T-helper 17 cell (primary cell): ENCODE measurements at regions not wholly inside any gene's neighbourhood (a gene's known extent, or its start where the extent isn't known, plus 50 kb on each side); places are given as distances from the start of the nearest gene placed in this dataset.
"Not testable (repeated sequence)": the region's sequence is repeated elsewhere in the genome, so short reads cannot be mapped to it uniquely, and the experiment has no call there.

Source experiments
- ATAC-seq: fragments of 150-1000 bp; cut with Tn5 transposase; 2 replicates; pipeline ENCODE4 v1.10.0; 2021; ENCODE audit warnings: mild to moderate bottlenecking, moderate library complexity
- DNase-seq, 3 donors: peaks; one replicate each; pipeline versions ENCODE4 v3.0.0 to v3.0.0-alpha.2; 2020 to 2021
- H3K9me3 ChIP-seq: one replicate; pipeline ENCODE4 v1.7.0; 2013; ENCODE audit warnings: low read length, mild to moderate bottlenecking; ENCODE audit not compliant: control insufficient read depth, poor library complexity, severe bottlenecking
- H3K27ac Mint-ChIP-seq: one replicate; pipeline ENCODE4 v1.8.0; 2022; ENCODE audit warnings: mild to moderate bottlenecking, moderate library complexity, mixed read lengths
- H3K27me3 Mint-ChIP-seq: one replicate; pipeline ENCODE4 v1.8.0; 2022; ENCODE audit warnings: mixed read lengths
- H3K36me3 Mint-ChIP-seq: one replicate; pipeline ENCODE4 v1.8.0; 2022; ENCODE audit warnings: low read depth, mixed read lengths
- H3K4me1 Mint-ChIP-seq: one replicate; pipeline ENCODE4 v1.8.0; 2022; ENCODE audit warnings: mild to moderate bottlenecking, mixed read lengths
- H3K4me3 Mint-ChIP-seq: one replicate; pipeline ENCODE4 v1.8.0; 2022; ENCODE audit warnings: mild to moderate bottlenecking, moderate library complexity, mixed read lengths

DNA sequence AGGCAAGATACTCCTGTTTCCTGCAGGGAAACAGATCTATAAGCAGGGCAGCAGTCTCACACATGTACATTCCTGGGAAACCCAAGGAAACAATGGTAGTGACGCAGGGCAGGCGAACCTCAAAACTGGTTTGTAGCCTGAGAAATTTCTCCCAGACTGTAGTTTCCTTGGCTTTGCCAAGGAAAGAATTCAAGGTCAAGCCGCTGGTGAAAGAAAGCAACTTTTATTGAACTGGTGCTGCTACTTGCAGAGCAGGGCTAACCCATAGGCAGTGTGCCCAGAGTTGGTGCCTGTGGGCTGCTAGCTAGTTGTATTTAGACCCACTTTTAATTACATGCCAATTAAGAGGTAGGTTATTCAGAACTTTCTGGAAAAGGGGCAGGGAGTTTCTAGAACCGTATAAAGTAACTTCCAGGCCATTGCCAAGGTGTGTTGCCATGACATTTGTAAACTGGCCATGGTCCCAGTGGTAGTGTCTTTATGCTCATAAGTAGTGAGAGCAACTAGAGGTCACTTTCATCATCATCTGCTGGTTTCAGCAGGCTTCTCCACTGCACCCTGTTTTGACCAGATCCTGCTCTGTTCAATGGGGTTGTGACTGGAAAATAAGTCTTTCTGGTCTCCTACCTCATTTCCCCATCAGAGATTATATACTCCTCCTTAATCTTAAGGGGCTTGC lies 89.7 kb downstream of the PPIAL4C start:
- DNase-seq, H3K4me1 Mint-ChIP-seq, ATAC-seq, H3K27me3 Mint-ChIP-seq, H3K36me3 Mint-ChIP-seq, H3K27ac Mint-ChIP-seq, H3K4me3 Mint-ChIP-seq, H3K9me3 ChIP-seq: not testable (repeated sequence)

DNA sequence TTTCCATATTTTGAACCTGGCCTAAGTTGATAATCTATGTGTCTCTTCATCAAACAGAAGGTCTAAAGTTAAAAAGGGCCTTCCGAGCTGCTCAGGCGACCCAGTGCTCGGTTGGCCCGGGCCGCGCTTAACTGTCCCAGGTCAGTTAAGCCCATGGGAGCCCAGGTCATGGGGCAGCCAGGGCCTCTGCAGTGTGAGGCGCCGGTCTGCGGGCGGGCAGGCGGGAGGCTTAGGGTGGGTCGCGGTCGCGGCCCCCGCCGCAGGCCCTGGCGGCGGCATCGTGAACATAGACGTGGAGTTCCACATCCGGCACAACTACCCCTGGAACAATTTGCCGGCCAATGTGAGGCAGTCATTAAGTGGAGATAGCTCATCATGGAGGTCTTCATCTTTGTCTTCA lies 91.3 kb downstream of the PPIAL4C start:
- H3K27me3 Mint-ChIP-seq, H3K4me1 Mint-ChIP-seq, ATAC-seq, DNase-seq, H3K9me3 ChIP-seq, H3K27ac Mint-ChIP-seq, H3K4me3 Mint-ChIP-seq, H3K36me3 Mint-ChIP-seq: not testable (repeated sequence)

DNA sequence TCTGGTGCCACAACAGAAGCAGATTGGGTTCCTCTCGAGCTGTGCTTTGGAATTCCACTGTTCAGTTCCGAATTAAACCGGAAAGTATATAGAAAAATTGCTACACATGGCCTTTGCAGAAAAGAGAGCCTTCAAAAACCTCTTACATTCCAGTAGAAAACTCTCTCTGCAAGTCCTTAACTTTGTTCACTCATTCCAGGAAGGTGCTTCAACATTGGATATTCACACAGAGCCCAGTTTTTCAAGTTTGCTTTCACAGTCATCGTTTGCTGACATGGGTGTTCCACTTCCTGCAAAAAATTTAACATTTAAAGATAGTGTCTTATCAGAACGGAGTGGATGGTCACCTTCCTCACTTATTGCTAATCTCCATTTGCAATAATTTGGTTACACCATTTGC lies 93.7 kb downstream of the PPIAL4C start:
- not testable (repeated sequence) for H3K4me3 Mint-ChIP-seq, H3K36me3 Mint-ChIP-seq, H3K27ac Mint-ChIP-seq, H3K9me3 ChIP-seq, DNase-seq, H3K4me1 Mint-ChIP-seq, H3K27me3 Mint-ChIP-seq, ATAC-seq

DNA sequence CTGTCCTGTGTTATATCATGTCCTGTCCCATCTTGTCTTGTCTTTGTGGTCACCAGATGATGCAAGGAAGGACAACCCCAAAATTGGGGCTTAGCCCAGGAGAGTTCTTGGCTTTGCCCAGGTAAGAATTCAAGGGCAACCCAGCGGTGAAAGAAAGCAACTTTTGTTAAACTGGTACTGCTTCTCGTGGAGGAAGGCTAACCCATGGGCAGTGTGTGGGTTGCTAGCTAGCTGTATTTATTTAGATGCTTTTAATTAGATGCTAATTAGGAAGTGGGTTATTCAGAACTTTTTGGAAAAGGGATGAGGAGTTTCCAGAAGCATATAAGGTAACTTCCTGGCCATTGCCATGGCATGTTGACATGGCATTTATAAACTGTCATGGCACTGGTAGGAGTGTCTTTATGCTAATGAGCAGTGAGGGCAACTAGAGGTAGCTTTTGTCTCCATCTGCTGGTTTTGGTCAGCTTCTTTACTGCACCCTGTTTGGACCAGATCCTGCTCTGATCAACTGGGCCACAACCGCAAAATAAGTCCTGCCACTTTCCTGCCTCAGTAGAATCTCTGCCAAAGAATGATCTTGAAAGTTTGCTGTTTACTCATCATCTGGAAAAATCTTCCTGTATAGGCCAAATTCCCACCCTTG lies 95.8 kb upstream of the FCGR1A start:
- not testable (repeated sequence) for DNase-seq, H3K27ac Mint-ChIP-seq, H3K36me3 Mint-ChIP-seq, H3K9me3 ChIP-seq, H3K4me3 Mint-ChIP-seq, H3K27me3 Mint-ChIP-seq, H3K4me1 Mint-ChIP-seq
- peak; percentile 97 for ATAC-seq

DNA sequence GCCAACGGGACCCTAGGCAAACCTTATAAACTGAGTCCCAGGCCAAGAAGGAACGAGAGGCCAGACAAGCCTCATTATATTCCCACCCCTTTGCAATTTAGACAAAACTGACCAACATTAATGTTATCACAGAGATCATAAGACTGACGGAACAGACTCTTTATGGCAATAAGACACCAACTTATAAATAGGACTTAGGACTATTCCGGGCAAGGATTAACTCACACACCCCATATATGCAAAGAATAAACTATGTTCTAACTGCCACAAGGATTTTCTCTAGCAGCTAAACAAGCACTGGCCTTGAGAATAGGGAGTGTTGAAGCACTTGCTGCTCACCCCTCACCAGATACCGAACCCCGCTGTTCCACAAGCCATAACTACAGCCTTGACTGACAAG lies 91.1 kb upstream of the FCGR1A start:
- not testable (repeated sequence) for H3K36me3 Mint-ChIP-seq, H3K4me3 Mint-ChIP-seq, H3K9me3 ChIP-seq, H3K27ac Mint-ChIP-seq, H3K4me1 Mint-ChIP-seq, H3K27me3 Mint-ChIP-seq, ATAC-seq, DNase-seq

DNA sequence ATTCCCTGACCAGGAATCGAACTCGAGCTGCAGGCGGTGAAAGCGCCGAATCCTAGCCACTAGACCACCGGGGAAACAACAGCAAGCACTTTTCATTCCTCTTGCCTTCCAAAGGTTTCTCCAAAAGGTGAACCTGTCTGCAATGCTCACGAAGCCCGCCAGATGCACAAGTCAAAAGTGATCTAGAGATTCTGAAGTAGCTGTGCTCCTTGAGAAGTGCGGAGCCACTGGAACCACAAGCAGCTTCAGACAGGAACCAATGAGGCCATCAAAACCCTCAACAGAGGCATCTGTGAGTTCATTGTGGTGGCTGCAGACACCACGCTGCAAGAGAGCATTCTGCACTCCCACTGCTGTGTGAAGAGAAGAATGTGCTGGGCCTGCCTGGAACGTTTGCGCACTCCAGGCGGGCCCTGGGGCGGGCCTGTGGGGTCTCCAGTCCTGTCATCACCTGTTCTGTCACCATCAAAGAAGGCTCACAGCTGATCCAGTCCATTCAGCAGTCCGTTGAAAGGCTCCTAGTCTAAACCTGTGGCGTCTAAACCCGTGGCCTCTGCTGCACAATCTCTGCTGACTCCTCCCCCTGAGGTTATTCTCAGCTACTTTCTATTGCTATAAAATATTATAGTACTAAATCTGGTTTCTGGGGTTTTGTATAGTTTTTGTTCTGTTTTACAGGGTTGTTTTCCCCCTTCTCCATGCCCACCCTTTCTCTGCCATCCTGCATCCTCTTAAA lies 89.5 kb upstream of the FCGR1A start:
- H3K4me3 Mint-ChIP-seq, H3K36me3 Mint-ChIP-seq, DNase-seq, H3K27me3 Mint-ChIP-seq, H3K9me3 ChIP-seq, H3K4me1 Mint-ChIP-seq, H3K27ac Mint-ChIP-seq: not testable (repeated sequence)
- ATAC-seq: peak; percentile 91

DNA sequence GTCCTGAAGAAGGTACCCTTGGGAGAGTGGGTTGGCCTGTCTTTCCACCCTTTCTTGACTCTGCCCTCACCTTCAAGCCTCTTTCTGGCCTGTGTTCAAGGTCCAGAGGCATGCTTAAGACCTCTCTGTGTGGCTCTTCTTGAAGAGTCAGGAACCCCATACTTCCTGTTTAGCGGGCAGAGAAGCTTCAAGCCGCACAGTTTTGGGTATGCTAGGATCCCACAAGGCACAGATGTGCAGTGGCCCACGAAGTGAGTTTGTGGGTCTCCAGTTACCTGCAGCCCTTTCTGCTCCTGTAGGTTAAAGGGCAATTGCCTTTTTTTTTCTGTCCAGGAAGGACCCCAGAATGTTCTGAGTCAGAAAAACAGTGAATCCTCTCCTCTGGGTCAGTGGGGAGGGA lies 87.4 kb upstream of the FCGR1A start:
- not testable (repeated sequence) for H3K36me3 Mint-ChIP-seq, H3K4me1 Mint-ChIP-seq, ATAC-seq

DNA sequence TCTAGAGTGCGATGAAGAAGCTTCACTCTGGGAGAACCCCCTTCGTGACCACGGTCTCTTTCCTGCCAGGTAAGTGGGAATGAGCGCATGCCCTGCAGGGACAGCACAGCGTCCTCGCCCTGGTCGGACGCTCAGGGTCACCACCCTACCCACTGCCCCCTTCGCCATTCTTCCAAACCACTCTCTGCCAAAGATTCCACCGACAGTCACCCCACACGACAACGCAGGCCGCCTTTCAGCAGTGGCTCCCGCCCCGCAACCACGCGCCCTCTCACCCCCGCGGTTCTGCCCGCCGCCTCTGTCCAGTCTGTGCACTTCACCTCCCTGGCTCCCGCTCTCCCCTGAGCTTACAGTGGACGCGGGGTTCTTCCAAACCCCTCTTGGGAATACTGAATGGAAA lies 82.3 kb upstream of the FCGR1A start:
- H3K27me3 Mint-ChIP-seq, H3K9me3 ChIP-seq, H3K36me3 Mint-ChIP-seq, DNase-seq, H3K27ac Mint-ChIP-seq, H3K4me1 Mint-ChIP-seq, H3K4me3 Mint-ChIP-seq: not testable (repeated sequence)
- peak; percentile 13 for ATAC-seq

More for the DNA sequence above, 87.4 kb upstream of the FCGR1A start:
- not testable (repeated sequence) for H3K4me3 Mint-ChIP-seq, H3K27ac Mint-ChIP-seq, H3K27me3 Mint-ChIP-seq, H3K9me3 ChIP-seq, DNase-seq

DNA sequence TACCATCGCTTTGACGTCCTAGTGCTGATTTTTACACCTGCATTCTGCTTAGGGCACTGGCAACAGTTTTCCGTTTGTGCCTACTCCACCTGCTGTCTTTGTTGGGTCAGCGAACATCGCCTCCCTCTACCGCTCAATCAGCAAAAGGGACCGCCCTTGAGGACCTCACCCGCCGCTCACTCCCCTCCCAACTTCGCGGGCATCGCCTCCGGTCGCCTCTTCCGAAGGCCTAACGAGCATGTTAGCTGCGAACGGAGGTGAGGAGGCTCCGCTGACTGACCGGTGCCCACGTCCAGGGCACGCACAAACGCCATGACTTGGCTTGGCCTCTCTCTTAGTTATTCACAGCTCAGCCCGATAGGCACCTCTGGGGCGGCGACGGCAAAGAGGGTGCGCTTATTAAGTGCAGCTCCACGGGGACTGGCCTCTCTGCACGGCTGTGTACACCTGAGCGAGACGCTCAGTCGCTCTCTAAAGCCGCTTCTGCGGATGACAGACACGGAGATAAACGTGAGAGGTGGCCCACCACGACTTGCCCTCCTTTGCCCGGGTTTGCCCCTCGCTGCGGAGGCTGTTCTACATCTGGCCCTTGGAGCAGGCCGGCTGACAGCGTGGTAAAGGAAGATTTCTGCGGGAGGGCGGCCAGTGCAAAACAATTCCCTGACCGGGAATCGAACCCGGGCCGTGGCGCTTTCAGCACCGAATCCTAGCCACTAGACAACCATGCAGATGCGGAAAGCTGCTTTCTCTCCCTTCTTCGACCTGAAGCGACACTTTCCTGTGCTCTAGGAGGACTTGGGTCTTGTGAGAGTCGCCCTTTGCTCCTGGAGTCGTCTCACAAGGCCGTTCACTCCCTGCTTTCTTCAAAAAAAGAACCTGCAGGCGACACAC lies 81.6 kb upstream of the FCGR1A start:
- H3K27me3 Mint-ChIP-seq, H3K9me3 ChIP-seq, H3K36me3 Mint-ChIP-seq, H3K27ac Mint-ChIP-seq, H3K4me3 Mint-ChIP-seq, H3K4me1 Mint-ChIP-seq, DNase-seq: not testable (repeated sequence)
- ATAC-seq: peak; percentile 87

DNA sequence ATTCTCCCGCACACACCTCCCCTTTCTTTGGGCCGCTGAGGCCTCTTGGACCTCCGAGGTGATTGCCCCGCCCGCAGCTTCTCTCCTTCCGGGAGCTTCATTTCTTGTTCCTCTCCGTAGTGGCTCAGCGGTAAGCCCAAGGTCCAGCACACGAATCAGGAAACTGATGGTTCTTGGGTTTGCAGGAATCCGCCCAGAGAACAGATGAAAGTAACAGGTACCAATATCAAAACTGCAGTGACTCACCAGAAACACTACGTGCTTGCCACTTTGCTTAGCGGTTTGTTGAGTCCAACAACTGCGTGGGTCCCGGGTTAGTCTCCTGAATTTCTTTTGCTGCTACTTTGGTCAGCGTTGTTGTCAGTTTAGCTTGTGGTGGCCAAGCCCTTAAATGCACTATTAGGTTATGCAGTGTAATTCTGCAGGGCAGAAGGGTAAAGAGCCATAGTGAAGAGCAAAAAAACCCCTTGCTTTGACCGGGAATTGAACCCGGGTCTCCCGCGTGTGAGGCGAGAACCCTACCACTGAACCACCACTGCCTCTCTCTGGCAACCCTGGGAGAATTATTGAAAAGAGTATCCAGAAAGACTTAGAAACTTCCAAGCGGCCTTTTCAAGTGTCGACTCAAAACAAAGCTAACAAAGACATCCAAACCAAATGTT lies 74.2 kb upstream of the FCGR1A start:
- H3K4me1 Mint-ChIP-seq, H3K27me3 Mint-ChIP-seq, H3K9me3 ChIP-seq, H3K36me3 Mint-ChIP-seq: not testable (repeated sequence)
- DNase-seq (peak in 2 of 3 donors; percentile 42 to 50), ATAC-seq (peak; percentile 91)
- peak overlapping the region; percentile 85 for H3K4me3 Mint-ChIP-seq
- peak overlapping the region; percentile 96 for H3K27ac Mint-ChIP-seq

DNA sequence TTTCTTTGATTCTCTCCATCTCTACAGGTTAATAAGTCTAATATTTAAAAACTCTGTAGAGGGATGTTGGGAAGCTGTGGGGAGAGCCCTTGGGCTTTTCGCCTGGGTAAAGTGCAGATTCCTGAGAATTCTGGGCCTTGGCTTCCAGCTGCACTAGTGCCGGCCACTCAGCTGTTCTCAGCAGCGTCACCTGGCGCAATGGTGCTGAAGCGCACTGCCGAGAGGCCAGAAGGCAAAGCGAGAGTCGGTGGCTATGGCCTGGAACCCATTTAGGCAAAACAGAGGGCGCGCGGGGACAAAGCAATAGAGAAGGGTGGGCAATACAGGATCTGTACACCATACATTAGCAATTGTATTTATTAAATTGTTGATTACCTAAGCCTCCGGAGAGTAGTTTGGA lies 70.8 kb upstream of the FCGR1A start:
- H3K36me3 Mint-ChIP-seq, ATAC-seq: not testable (repeated sequence)

DNA sequence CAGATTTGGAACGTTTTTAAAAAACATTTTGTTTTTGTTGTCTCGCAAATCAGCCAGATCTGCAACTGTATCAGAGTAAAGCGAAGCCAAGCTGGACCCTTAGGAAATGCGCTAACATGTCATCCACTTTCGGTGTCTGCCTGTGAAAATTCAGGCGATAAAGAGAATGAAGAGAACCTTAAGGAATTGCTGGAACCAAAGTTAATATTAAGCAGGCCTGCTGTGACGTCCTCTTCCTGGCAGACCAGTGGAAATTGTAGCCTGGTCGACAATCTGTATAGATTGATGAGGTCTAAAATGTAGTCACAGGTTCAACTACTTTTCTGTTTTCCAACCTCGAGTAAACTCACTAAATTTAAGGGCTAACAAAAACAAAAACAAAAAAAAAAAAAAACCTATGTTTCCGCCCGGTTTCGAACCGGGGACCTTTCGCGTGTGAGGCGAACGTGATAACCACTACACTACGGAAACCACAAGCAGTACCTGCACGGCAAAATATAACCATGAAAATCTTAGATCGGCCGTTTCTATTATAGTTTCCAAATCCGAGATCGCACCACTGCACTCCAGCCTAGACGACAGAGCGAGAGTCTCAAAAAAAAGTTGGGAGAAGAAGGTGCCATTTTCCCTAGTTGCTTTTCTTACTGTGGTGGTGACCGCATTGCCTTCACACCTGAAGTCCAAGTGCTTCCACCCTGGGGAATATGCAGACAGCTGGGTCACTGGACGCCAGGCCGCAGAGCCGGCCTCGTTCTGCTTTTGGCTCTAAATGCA lies 70.2 kb upstream of the FCGR1A start:
- H3K4me3 Mint-ChIP-seq: peak overlapping the region; percentile 52
- H3K4me1 Mint-ChIP-seq, ATAC-seq, H3K27ac Mint-ChIP-seq, DNase-seq, H3K36me3 Mint-ChIP-seq, H3K9me3 ChIP-seq, H3K27me3 Mint-ChIP-seq: not testable (repeated sequence)

More for the DNA sequence above, 70.8 kb upstream of the FCGR1A start:
- not testable (repeated sequence) for H3K9me3 ChIP-seq, H3K27ac Mint-ChIP-seq, DNase-seq, H3K27me3 Mint-ChIP-seq, H3K4me1 Mint-ChIP-seq, H3K4me3 Mint-ChIP-seq
